Lower leg skin (tissue), 4 donors: ENCODE measurements at regions not wholly inside any gene's neighbourhood (a gene's known extent, or its start where the extent isn't known, plus 50 kb on each side); places are given as distances from the start of the nearest gene placed in this dataset.

ENCODE experiments used
- DNase-seq, 2 donors: peaks; one replicate each; pipeline ENCODE4 v3.0.0-alpha.2; 2019; ENCODE audit warnings: low spot score in 2 of 2
- H3K4me3 ChIP-seq: fragments of 200-600 bp; sonication (generic); 2 replicates; pipeline ENCODE4 v1.5.1; 2017; ENCODE audit warnings: mild to moderate bottlenecking, low read depth; ENCODE audit not compliant: poor library complexity, severe bottlenecking
- CTCF ChIP-seq, 3 donors: fragments of 450-650 bp; IDR thresholded peaks; one replicate each; pipeline ENCODE4 v1.5.1; 2016; ENCODE audit warnings: antibody characterized with exemption in 3 of 3, mild to moderate bottlenecking in 3 of 3, moderate library complexity in 2 of 3
- POLR2A ChIP-seq, 2 donors: fragments of 450-650 bp; IDR thresholded peaks; one replicate each; pipeline ENCODE4 v1.6.1; 2016 to 2017; ENCODE audit warnings: antibody characterized with exemption in 2 of 2, mild to moderate bottlenecking in 1 of 2, moderate library complexity in 1 of 2
- WGBS, 2 donors: methylation state at CpG; one replicate each; pipeline ENCODE4 v1.1.5; 2018; 5-methylcytosine and 5-hydroxymethylcytosine counted together
- intact Hi-C: fragments of 100-400 bp; cut with DNase I; formaldehyde crosslinking; loops from one replicate; pipeline ENCODE4 v1.15.0; 2023; ENCODE audit warnings: low total_unique reads

- TF ChIP-seq CTCF (IDR thresholded peaks at IDR 0.05): no peak
- no peak for TF ChIP-seq POLR2A (IDR thresholded peaks at IDR 0.05)
- DNase-seq: no peak
- 77 to 91% methylated on average over 2 of the region's 2 CpGs for WGBS, 2 donors
- intact Hi-C loops: no loop called here
- no peak overlapping the region for H3K4me3 ChIP-seq
Measured at GRCh38 chrX:120751683-120752082, 121.8 kb upstream of the C1GALT1C1 start.

GRCh38 chrX:120750381-120750780 is 120.5 kb upstream of the C1GALT1C1 start:
- WGBS, 2 donors: 82% methylated on average over 1 of the region's 1 CpG; no CpG with 5 or more reads in 1 of the 2 donors
- H3K4me3 ChIP-seq: no peak overlapping the region
- DNase-seq: no peak
- TF ChIP-seq CTCF (IDR thresholded peaks at IDR 0.05) (no peak), POLR2A (IDR thresholded peaks at IDR 0.05) (no peak)
- intact Hi-C loops: no loop called here

- no peak for DNase-seq
- intact Hi-C loops: no loop called here
- WGBS, 2 donors: 47 to 55% methylated on average over 4 of the region's 4 CpGs
- H3K4me3 ChIP-seq: no peak overlapping the region
- no peak for TF ChIP-seq POLR2A (IDR thresholded peaks at IDR 0.05)
- TF ChIP-seq CTCF (IDR thresholded peaks at IDR 0.05): no peak
Measured at GRCh38 chrX:120749141-120749846, 119.4 kb upstream of the C1GALT1C1 start.

DNA sequence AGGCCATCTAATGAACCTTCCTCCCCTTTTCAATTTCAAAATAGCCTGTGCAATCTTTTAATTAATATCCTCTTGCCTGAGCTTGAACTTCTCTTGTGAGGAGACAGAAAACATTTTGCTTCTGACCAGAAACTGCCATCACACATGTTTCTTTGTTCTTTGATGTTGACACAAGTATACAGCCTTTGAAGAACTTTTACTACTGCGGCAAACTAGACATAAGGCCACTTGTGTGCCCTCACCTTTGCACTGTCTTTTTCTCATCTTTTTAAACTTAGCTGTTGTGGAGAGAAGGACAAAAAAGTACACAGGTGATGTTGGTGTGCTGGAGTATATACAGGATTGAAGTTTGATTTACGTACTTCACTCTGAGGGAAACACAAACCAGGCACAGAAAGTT is 116.3 kb upstream of the C1GALT1C1 start:
- WGBS, 2 donors: 79 to 87% methylated on average over 2 of the region's 2 CpGs
- no peak for DNase-seq
- TF ChIP-seq CTCF (IDR thresholded peaks at IDR 0.05) (no peak), POLR2A (IDR thresholded peaks at IDR 0.05) (no peak)
- no peak overlapping the region for H3K4me3 ChIP-seq
- intact Hi-C loops: no loop called here

DNA sequence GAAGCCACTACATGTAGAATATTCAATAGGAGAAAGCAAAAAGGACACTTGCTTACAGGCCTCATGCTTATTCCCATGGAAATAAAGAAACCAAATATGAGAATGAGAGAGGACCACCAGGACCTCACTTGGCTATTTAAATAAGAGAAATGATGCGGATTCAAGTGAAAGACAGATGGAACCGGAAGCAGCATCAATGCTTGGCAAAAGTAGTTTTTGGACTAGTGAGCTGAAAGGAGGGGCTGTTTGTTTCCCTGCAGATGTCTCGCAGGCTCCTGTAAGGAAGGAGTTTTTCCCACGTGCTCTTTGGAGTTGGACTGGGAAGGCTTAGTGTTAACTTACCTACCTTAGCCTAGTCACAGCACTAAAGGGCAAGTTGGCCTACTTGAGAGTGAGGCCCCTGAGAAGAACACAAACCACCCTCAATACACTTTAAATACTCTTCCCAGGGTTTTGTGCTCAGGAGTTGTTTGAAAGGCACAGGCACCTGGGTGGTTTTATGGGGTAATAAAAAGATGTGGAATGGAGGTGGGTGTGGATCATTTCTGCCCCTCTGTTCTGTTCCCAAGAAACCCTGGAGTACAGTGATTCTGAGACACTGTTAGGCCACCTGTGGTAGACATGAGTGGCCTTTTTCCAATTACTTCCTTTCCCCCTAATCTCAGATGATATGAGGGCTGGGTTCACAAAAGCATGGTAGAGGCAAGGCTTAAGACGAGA is 113.3 kb upstream of the C1GALT1C1 start:
- TF ChIP-seq CTCF (IDR thresholded peaks at IDR 0.05) (no peak), POLR2A (IDR thresholded peaks at IDR 0.05) (no peak)
- H3K4me3 ChIP-seq: no peak overlapping the region
- intact Hi-C loops: no loop called here
- DNase-seq: no peak
- 60 to 67% methylated on average over 5 of the region's 5 CpGs for WGBS, 2 donors
